HG03159 (cell line): ENCODE measurements at regions not wholly inside any gene's neighbourhood (a gene's known extent, or its start where the extent isn't known, plus 50 kb on each side); places are given as distances from the start of the nearest gene placed in this dataset.
A peak's percentile ranks its signal among the peaks of the same experiment; 100 is the strongest.

ENCODE experiments used
- ATAC-seq: cut with Tn5 transposase; IDR thresholded peaks from one replicate; pipeline ENCODE4 v1.9.1; 2021; ENCODE audit warnings: mild to moderate bottlenecking, moderate library complexity; ENCODE audit not compliant: unreplicated experiment

GRCh38 chr3:150221904-150222523 is 186.1 kb upstream of the TSC22D2 start:
- ATAC-seq = no peak

GRCh38 chr3:150220799-150221198 is 187.3 kb upstream of the TSC22D2 start:
- ATAC-seq = no peak

GRCh38 chr3:150220041-150220440 is 188.1 kb upstream of the TSC22D2 start:
- ATAC-seq = no peak

GRCh38 chr3:150218841-150219240 is 189.3 kb upstream of the TSC22D2 start:
- ATAC-seq = no peak

- ATAC-seq = no peak
Observed at GRCh38 chr3:150218236-150218635, 189.9 kb upstream of the TSC22D2 start.

- no peak for ATAC-seq
Observed at GRCh38 chr3:150217691-150218090, 190.4 kb upstream of the TSC22D2 start.

GRCh38 chr3:150216866-150217600 is 191.1 kb upstream of the TSC22D2 start:
- ATAC-seq = no peak

- ATAC-seq = no peak
Observed at GRCh38 chr3:150216041-150216811, 191.9 kb upstream of the TSC22D2 start.

GRCh38 chr3:150215616-150216015 is 192.5 kb upstream of the TSC22D2 start:
- ATAC-seq = no peak

GRCh38 chr3:150213577-150213976 is 194.5 kb upstream of the TSC22D2 start:
- no peak for ATAC-seq

GRCh38 chr3:150210461-150211110 is 197.5 kb upstream of the TSC22D2 start:
- ATAC-seq = no peak

- no peak for ATAC-seq
Observed at GRCh38 chr3:150203273-150203672, 204.8 kb upstream of the TSC22D2 start.

GRCh38 chr3:150202711-150203110 is 205.4 kb upstream of the TSC22D2 start:
- ATAC-seq = no peak

GRCh38 chr3:150194957-150195356 is 213.1 kb upstream of the TSC22D2 start:
- ATAC-seq = no peak

- ATAC-seq = no peak
Observed at GRCh38 chr3:150194513-150194912, 213.6 kb upstream of the TSC22D2 start.

- ATAC-seq = no peak
Observed at GRCh38 chr3:150184426-150185071, 213.9 kb upstream of the PFN2 start.

- ATAC-seq = peak; percentile 85
Observed at GRCh38 chr3:150183678-150184425, 213.2 kb upstream of the PFN2 start.

- no peak for ATAC-seq
Observed at GRCh38 chr3:150180334-150180733, 209.6 kb upstream of the PFN2 start.

GRCh38 chr3:150179330-150179729 is 208.6 kb upstream of the PFN2 start:
- ATAC-seq = no peak
